ENCODE measurements at regions not wholly inside any gene's neighbourhood (a gene's known extent, or its start where the extent isn't known, plus 50 kb on each side); places are given as distances from the start of the nearest gene placed in this dataset.

- DNase-seq, result no peak
These were observed 213.9 kb upstream of the STXBP5 start for GRCh38 chr6:146990284-146990683.

GRCh38 chr6:146990821-146991798 lies 213.1 kb upstream of the STXBP5 start:
- DNase-seq, result no peak

GRCh38 chr6:146997062-146997461 lies 207.2 kb upstream of the STXBP5 start:
- DNase-seq, result no peak

GRCh38 chr6:146999766-147000165 lies 204.5 kb upstream of the STXBP5 start:
- no peak for DNase-seq

GRCh38 chr6:147000545-147001488 lies 203.4 kb upstream of the STXBP5 start:
- DNase-seq, result no peak

- no peak for DNase-seq
These were observed 202.6 kb upstream of the STXBP5 start for GRCh38 chr6:147001621-147002020.

GRCh38 chr6:147003186-147003585 lies 201.0 kb upstream of the STXBP5 start:
- no peak for DNase-seq

GRCh38 chr6:147005499-147005898 lies 198.7 kb upstream of the STXBP5 start:
- no peak for DNase-seq

GRCh38 chr6:147007441-147007840 lies 196.8 kb upstream of the STXBP5 start:
- no peak for DNase-seq

GRCh38 chr6:147009358-147009757 lies 194.9 kb upstream of the STXBP5 start:
- DNase-seq, result no peak

GRCh38 chr6:147015674-147016073 lies 188.5 kb upstream of the STXBP5 start:
- no peak for DNase-seq

- DNase-seq, result no peak
These were observed 187.8 kb upstream of the STXBP5 start for GRCh38 chr6:147016440-147016839.

- no peak for DNase-seq
These were observed 187.1 kb upstream of the STXBP5 start for GRCh38 chr6:147017153-147017552.

- DNase-seq, result no peak
These were observed 185.2 kb upstream of the STXBP5 start for GRCh38 chr6:147019001-147019400.

- DNase-seq, result no peak
These were observed 182.2 kb upstream of the STXBP5 start for GRCh38 chr6:147022041-147022440.

GRCh38 chr6:147023148-147023547 lies 181.1 kb upstream of the STXBP5 start:
- DNase-seq, result no peak

- DNase-seq, result no peak
These were observed 180.6 kb upstream of the STXBP5 start for GRCh38 chr6:147023581-147023980.

- no peak for DNase-seq
These were observed 174.3 kb upstream of the STXBP5 start for GRCh38 chr6:147029923-147030322.

- no peak for DNase-seq
These were observed 170.9 kb upstream of the STXBP5 start for GRCh38 chr6:147033267-147033666.

GRCh38 chr6:147035886-147036285 lies 168.3 kb upstream of the STXBP5 start:
- DNase-seq, result no peak

- no peak for DNase-seq
These were observed 166.3 kb upstream of the STXBP5 start for GRCh38 chr6:147037881-147038280.

GRCh38 chr6:147040121-147040910 lies 163.9 kb upstream of the STXBP5 start:
- no peak for DNase-seq

GRCh38 chr6:147042679-147043078 lies 161.5 kb upstream of the STXBP5 start:
- DNase-seq, result no peak
